ENCODE measurements at regions not wholly inside any gene's neighbourhood (a gene's known extent, or its start where the extent isn't known, plus 50 kb on each side); places are given as distances from the start of the nearest gene placed in this dataset.

DNA sequence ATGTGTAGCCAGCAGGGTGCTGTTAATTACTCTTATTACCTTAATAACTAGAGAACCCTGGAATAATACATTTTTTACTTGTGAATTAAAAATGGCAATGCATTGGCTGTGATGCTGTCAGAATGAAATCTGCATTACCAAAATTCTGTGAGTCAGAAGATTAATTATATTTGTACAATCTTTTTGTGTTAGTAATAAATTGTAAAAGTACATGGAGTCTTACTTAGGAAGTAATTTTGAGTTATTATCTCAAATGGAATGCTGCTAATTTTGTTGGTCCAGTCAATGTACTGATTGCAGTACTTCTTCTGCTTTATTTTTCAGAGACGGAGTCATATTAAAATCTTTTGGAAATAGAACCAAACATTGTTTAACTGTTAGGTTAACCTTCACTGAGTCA, 152.0 kb upstream of the SLC10A2 start:
- TF ChIP-seq, protein P1, sequence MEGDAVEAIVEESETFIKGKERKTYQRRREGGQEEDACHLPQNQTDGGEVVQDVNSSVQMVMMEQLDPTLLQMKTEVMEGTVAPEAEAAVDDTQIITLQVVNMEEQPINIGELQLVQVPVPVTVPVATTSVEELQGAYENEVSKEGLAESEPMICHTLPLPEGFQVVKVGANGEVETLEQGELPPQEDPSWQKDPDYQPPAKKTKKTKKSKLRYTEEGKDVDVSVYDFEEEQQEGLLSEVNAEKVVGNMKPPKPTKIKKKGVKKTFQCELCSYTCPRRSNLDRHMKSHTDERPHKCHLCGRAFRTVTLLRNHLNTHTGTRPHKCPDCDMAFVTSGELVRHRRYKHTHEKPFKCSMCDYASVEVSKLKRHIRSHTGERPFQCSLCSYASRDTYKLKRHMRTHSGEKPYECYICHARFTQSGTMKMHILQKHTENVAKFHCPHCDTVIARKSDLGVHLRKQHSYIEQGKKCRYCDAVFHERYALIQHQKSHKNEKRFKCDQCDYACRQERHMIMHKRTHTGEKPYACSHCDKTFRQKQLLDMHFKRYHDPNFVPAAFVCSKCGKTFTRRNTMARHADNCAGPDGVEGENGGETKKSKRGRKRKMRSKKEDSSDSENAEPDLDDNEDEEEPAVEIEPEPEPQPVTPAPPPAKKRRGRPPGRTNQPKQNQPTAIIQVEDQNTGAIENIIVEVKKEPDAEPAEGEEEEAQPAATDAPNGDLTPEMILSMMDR (conservative IDR thresholded peaks at IDR 0.05 in 1 of 2, IDR thresholded peaks at IDR 0.05 in 1 of 2; ENCODE audit: low read depth in 1 of 2, low read length in 2 of 2) = no peak
- TF ChIP-seq EZH2 (IDR thresholded peaks at IDR 0.05; ENCODE audit: low read length, missing control alignments) = no peak
